RCC 7860 (cell line): ENCODE measurements at regions not wholly inside any gene's neighbourhood (a gene's known extent, or its start where the extent isn't known, plus 50 kb on each side); places are given as distances from the start of the nearest gene placed in this dataset.

Source experiments
- DNase-seq: peaks from one replicate; pipeline ENCODE4 v3.0.0-alpha.2; 2015; ENCODE audit warnings: low spot score
- FAIRE-seq: peaks from 2 replicates; lab custom pipeline; 2012; peaks lifted over from hg19 to GRCh38; lab: Jason Lieb, UNC

DNA sequence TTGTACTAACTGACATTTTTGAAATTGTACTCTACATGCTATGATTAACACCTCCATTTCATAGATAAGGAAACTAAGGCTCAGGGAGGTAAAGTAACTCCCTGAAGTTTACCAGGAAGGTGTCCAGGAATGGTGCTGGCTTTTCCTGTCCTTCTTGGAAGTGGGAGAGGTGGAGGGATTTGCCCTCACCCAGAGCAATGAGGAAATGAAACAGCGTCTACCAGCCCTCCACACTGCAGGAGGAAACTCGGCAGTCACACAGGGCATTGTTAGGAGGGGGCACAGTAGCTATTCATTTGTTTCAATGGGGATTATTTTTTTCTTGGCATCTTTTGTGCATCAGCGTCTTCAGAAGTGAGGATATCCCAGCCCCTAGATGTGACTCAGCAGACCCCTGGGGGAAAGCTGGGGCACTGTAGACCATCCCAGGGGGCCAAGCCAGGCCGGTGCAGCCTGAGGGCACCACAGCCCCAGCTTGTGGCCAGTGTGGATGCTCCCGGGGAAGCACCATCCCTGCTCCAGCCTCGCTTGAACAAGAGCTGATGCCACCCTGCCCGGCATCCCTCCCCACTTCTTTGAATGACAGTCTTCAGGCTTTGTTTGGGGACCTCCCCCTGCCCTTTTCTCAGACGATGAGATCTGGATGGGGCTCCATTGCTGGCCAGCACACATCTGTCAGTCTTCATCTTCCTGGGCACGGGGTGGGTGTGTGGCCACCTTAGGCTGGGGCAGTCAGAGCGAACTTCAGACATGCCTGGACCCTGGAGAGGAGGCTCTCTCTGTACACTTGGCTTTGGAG, 224.4 kb upstream of the PMEPA1 start:
- FAIRE-seq: no peak

DNA sequence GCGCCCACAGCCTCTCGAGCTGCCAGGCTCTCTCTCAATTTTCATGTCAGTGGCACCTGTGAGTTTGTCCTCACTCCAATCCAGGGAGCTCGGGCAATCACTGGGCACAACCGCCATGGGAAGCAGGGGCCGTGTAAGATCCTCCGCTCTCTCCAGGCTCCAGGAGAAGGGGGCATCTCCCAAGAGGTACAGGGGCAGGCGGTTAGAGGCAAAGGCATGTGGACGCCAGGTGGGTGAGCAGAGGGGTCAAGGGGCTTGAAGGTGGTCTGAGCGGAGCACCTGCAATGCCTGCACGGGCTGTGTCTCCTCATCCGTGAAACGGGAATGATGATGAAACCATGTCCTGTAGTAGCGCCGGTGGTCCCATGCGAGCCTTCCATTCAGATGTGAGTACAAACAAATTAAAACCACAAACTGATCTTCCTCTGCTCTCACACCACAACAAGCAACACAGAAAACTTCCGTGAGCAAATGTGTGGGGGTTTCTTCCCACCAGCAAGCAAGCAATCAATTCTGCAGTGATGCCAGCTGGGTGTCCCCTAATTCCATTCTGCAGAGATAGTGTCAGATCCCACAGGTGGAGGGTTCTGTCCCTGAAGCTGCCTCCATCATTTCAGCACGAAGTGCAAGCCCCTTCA, 222.5 kb upstream of the PMEPA1 start:
- DNase-seq: no peak
- no peak for FAIRE-seq

More for the DNA sequence above, 224.4 kb upstream of the PMEPA1 start:
- DNase-seq: no peak

DNA sequence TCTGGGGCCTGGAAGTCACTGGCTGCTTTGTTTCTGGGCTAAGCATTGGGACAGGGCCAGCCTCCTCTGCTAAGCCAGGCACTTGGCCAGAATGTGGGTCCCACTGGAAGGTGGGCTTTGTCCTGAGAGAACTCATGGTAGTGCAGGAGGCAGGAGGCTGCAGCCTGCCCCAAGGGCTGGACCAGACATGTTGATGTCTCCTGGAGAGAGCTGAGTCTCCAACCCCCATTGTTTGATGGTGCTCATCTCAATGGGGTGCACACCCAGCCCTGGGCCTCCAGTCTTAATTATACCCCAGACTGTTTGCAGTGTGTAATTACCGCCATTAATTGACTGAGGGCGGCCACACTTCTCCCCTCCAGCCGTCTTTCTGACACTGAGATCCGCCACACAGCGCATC, 220.5 kb upstream of the PMEPA1 start:
- FAIRE-seq: no peak
- DNase-seq: no peak

DNA sequence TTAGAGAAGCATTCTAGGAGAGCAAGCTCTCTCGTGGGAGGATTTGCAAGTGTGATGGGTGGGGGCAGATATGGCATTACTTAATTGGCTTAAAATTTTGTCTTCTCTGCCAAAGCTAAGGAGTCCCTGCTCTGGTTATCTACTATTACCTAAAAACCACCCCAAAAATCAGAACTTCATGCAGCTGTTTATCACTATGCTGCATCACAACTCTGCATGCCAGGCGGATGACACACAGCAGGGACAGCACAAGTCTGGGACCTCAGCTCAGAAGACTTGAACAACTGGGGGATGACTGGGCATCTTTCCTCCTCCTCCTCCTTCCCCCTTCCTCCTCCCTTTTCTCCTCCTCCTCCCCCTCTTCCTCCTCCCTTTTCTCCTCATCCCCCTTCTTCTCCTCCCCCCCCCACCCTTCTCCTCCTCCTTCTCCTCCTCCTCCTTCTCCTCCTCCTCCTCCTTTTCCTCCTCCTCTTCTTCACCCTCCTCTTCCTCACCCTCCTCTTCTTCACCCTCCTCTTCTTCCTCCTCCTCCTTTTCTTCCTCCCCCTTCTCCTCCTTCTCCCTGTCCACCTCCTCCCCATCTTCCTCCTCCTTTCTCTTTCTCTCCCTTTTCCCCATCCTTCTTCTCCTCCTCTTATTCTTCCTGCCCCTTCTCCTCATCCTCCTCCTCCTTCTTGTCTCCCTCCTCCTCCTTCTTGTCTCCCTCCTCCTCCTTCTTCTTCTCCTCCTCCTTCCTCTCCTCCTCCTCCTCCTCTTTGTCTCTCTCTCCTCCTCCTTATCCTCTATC, 218.6 kb upstream of the PMEPA1 start:
- DNase-seq: peak; percentile 73
- FAIRE-seq: no peak

DNA sequence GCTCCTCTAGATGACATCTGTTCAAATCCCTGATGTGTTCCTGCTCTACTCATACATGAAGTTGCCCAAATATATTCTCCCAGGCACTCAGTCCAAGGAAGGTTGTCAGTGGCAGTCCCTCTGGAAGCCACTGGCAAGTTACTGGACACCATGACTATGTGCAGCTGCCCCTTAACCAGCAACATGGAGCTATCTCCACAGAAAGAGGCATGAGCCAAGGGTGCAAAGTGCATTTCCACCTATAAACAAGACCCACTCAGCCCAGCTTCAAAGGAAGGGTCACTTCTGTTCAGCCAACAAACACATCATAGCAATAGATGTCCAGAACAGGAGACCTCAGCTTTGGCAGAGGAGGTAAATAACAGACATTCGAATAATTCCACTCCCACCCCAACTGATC, 217.6 kb upstream of the PMEPA1 start:
- DNase-seq (no peak), FAIRE-seq (no peak)

DNA sequence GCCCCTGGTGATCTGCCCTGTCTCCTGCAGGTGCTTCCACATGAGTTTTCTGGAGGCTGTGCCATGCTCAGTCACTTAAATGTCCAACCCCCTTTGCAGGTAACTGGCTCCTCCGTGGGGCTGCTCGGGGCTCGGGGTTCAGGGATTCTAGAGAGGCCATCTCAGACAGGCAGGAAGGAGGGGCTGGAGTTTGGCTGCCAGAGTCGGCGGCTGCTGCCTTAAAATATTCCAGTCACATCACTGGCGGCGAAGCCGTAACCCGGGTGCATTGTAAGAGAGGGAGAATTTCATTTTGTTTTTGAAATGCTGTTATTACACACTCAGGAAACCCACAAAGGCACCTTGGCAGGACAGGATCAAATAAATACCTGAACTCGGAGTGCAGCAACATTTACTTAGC, 212.9 kb upstream of the PMEPA1 start:
- DNase-seq (no peak), FAIRE-seq (no peak)

DNA sequence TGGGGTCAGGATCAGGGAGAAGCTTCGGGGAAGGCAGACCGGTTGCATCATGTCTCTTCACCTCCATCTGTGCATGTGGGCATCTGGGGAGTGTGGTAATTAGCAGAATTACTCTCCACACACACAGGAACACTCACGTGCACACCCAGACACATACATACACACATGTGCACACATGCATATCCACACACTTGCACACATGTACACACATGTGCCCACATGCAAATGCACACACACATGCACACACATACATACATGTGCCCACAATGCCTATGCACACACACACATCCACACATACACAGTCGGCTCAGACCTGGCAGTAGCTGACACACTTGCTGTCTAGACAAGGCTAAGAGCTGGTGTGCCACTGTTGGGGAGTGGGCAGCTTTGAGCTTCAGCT, 212.3 kb upstream of the PMEPA1 start:
- no peak for FAIRE-seq

DNA sequence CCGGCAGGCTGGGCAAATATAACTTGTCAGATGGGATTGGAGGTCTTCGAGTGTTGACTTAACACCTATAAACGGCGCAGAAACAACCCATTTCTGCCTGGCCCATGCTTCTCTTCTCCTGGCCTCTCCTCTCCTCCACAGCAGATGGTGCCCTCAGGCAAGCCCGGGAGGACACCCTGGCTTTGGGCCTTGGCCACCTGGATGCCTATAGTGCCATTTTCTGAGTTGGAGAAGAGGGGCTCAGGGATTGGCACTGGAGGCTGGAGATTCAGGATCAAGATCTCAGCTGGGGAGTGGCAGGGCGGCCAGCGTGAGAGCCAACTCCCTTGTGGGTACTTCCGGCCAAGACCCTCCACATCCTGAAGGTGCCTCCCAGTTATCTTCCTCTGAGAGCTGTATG, 211.9 kb upstream of the PMEPA1 start:
- DNase-seq (no peak), FAIRE-seq (no peak)

More for the DNA sequence above, 212.3 kb upstream of the PMEPA1 start:
- DNase-seq: no peak

DNA sequence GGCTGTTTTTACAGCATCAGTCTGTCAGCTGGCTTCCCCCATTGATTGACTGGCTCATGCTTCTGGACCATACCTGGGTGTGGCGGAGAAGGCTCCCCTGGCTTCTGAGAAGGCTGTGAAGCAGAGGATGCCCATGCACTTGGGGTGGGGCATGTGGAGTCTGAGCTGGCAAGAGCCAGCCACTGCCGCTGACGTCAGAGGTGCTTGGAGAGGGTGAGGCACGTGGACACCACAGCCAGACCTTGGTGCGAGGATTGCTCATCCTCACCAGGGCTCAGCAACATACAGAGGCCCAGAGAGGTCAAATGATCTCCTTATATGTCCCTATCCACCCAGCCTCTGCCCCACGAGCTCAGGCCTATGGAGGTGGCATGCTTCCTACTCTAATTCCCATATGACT, 211.2 kb upstream of the PMEPA1 start:
- FAIRE-seq (no peak), DNase-seq (no peak)

DNA sequence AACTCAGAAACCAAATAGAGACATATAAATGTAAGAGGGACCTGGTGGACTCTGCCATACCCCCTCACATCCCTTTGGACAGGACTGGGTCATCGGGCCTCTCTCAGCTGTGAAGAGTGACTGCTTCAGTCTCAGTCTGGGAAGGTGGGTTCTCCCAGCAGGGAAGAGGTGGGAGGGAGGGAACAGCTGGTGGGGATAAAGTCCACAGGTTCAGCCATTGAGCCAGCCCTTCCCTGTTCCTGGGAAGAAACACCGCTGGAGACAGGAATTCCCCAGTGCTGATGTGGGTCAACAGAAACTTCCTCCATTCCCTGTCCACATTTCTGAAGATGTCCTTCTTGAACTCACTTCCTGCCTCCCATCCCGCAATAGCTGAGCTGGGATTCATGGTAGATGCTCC, 209.2 kb upstream of the PMEPA1 start:
- DNase-seq (peak; percentile 35), FAIRE-seq (no peak)

DNA sequence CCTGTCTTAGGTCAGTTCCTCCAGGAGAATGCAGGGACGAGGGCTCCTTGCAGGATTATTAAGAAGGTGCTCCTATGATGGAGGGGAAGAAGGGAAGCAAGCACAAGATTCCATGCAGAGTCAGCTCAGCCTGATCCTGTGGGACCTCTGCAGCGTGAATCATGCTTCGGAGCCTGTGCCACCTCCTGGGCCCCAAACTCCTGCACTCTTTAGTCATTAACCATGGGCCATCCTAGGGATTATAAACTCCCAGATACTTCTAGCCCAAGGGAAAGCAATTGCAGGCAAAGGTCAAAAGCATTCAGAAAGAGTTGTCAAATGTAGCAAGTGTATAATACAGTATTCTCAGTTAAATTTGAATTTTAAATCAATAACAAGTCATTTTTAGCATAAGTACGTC, 208.7 kb upstream of the PMEPA1 start:
- FAIRE-seq (no peak), DNase-seq (no peak)

DNA sequence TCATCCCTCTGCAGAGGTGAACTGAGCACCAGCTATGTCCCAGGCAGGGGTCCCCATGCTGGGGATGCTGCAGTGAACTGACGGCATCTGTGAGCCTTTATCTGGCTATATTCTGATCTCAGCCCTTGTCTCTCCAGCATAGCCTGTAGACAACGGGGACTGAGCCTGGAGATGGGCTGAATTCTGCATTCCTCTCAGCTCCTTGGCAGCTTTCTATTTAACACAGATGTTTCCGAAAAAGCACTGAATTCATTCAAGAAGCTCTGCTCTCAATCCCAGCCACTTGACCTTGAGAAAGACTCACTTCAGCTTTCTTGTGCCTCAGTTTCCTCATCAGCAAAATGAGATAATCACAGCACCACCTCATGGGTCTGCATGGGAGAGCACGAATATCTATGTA, 204.4 kb upstream of the PMEPA1 start:
- no peak for DNase-seq
- no peak for FAIRE-seq

DNA sequence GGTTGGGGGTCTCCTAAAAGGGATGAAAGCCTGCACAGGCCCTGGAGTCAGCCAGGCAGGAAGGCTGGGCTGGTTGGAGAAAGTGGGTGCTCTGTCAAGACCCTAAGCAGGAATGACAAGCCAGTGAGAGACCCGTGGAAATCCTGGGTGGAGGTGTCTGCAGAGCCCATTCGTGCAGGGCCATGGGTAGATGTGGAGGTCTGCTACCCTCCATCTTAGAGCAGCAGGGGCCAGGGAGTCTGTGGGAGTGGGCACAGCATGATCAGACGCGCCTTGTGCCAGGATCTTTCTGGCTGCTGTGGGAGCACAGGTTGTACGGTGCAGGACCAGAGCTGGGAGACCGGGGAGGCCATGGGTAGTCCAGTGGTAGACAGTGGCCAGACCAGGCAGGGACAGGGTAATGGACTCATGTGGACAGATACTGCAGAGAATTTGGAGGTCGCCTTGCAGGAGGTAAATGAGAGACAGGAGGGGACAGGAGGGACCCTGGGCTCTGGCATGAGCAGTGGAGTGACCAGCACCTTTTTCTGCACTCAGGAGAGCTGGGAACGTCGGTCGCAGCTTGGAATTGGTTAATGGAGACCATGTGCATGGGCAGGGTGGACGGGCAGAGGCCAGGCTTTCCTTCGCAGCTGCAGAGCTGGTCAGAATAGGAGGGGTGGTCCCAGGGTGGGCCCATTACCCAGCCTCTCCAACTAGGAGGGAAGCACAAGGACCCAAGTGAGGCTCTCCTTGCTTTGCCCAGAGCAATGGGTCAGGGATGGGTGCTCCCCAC, 203.5 kb upstream of the PMEPA1 start:
- DNase-seq (no peak), FAIRE-seq (no peak)

DNA sequence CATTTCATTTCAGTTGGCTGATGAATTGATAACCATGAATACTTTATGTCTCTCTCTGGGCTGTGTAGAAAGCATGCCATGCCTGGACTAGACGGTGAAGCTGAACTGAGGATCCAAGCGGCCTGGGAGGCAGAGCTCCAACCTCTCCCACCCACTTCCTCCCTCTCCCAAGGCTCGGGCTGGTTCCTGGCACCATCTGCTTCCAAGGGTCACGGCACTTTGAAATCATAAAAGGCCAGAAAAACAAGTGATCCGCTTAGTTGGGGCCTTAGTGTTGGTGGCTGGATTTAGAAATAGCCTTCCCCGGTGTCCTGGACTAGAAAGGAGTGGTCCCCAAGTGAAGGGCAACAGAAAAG, 202.4 kb upstream of the PMEPA1 start:
- DNase-seq (no peak), FAIRE-seq (no peak)

DNA sequence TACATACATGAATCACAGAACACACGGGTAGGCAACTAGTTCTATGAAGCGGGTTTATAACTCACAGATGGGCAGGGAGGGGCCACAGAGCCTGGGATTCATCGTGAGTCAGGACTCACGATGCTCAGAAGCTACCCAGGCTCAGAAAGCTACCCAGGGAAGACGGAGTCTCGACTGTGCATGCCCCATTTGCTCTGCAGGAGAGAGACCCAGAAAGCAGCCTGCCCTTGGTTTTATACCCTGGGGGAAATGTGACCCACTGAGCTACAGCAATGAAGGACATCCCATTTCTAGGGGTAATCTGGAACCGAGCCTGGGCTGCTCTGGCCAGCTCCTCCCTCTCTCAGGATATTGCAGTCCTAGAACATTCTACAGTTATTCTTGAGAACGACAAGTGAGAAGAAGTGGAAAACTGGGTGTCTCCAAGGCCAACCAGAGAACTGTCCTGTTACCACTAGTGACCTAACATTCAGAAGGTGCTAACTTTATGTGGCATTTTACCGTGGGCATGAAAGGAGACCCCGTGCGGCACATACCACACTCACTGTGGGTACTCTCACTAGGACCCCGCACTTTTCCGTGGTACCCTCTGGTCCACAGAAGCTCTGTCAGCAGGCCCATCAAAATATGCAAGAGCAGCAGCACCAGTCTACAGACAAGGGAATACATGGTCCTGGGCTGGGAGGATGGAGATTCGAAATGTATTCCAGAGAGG, 201.9 kb upstream of the PMEPA1 start:
- DNase-seq: no peak

DNA sequence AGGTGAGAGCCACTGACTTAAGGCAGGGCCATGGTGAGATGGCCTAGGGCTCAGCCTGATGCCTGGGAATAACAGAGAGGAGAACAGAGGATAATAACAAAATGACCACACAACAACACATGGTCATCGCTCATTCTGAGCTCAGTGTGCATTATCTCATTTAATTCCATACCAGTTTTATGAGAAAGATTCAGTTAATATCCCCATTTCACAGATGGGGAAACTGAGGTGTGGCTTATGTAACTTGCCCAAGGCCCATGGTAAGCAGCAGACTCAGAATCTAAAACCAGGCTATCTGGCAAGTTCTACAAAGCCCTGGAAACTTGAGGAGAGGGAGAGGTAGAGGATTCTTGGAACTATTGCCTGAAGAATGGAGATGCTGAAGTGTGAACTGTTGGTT, 200.9 kb upstream of the PMEPA1 start:
- no peak for FAIRE-seq
- no peak for DNase-seq

More for the DNA sequence above, 201.9 kb upstream of the PMEPA1 start:
- no peak for FAIRE-seq

DNA sequence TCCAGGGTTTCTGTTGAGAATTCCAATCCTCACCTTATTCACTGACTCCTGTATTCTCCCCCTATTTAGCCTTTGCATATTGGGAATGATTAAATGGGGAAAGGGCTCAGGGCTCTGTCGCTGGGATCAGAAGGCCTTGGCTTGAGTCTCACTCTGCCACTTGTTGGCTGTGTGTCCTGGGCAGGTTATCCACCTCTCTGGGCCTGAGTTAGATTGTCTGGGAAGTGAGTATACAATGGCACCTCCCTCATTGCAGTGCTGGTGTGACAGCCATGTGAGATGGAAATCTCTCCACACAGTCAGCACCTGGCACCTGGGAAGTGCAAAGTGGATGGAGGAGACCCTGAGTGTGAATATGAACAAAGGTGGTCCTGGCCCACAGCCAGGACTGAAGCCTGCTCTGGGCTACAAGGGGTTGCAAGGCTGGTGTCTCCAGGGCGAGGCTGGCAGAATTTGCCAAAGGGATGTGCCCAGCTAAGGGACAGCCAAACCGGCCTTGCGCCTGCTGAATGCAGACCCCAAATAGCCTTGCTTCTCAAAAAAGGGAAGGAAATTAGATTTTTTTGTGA, 200.0 kb upstream of the PMEPA1 start:
- no peak for FAIRE-seq
- no peak for DNase-seq

DNA sequence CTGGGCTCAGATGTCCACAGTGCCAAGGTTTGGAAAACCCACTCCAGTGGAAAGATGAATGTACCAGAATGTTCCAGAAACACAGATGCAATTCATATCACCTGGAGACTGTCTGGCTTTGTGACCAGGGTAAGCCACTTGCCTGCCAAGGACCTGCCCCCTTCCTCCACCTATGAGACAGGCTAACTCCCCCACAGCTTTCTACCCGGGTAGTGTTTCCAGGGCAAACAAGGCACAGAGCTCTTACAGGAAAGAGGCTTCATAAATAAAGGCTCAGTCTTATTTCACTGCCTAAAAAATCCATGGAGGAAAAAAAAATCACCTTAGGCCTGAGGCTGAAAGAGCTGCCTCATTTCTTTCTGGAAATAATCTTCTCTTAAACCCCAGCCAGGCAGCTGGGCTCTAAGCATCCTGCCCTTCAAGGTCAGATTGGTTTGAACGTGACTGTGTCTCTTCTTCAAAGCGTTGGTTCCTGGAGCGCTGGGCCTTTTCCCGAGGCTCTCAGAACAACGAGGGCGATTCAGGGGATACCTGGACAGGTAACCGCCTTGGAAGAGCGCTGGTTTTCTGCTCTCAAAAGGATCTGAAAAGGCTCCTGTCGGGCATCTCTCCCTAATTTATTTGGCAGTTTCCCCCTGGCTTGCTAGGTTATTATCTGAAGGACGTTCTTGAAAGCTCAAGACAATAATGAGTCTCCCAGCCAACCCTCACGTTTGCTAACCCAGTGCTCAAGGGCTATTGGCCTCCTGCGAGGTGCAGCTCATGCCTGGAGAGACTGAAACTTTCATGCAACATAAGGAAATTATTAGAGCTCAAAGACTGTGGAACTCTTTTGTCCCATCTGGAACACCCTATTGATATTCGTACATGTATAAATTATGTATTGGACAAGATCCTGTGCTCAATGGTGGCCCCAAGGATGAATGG, 199.2 kb upstream of the PMEPA1 start:
- no peak for FAIRE-seq
- DNase-seq: no peak

DNA sequence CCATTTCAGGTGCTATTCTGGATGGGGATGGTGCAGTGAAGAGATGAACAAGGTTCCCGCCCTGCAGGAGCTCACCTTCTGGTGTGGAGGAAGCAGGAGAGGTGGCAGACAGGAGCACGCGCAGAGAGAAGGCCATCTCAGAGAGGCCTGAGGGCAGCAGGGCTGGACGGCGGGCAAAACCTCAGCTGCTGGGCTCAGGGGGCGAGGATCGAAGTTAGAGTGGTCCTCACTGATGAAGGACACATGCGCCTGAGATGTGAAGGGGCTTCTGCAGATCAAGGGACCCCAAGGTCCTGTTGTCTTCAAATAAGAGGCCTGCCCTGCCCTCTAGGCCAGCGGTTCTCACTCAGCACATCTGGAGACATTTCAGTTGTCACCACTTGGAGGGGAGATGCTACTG, 198.4 kb upstream of the PMEPA1 start:
- no peak for FAIRE-seq
- DNase-seq: no peak
